Bronchial epithelial cell (primary cell): ENCODE measurements at regions not wholly inside any gene's neighbourhood (a gene's known extent, or its start where the extent isn't known, plus 50 kb on each side); places are given as distances from the start of the nearest gene placed in this dataset.
A peak's percentile ranks its signal among the peaks of the same experiment; 100 is the strongest.

Source experiments
- DNase-seq: peaks from one replicate; pipeline ENCODE4 v3.0.0-alpha.2; 2010; ENCODE audit warnings: low read depth
- FAIRE-seq: peaks from 2 replicates; lab custom pipeline; 2011; peaks lifted over from hg19 to GRCh38; lab: Jason Lieb, UNC
- H3K27me3 ChIP-seq: 2 replicates; pipeline ENCODE4 v1.5.1; 2011; ENCODE audit warnings: low read length; ENCODE audit not compliant: control insufficient read depth, insufficient read depth
- H3K36me3 ChIP-seq: 2 replicates; pipeline ENCODE4 v1.5.1; 2011; ENCODE audit warnings: low read length; ENCODE audit not compliant: control insufficient read depth, insufficient read depth
- H3K4me3 ChIP-seq: 2 replicates; pipeline ENCODE4 v1.5.1; 2011; ENCODE audit warnings: mild to moderate bottlenecking, low read depth, low read length, control low read depth
- CTCF ChIP-seq: IDR thresholded peaks from 2 replicates; pipeline ENCODE4 v1.5.1; 2011; ENCODE audit warnings: mild to moderate bottlenecking, moderate library complexity, low read length, control low read depth, inconsistent platforms; ENCODE audit not compliant: insufficient read depth, severe bottlenecking

GRCh38 chr4:115272594-115272993 lies 159.2 kb upstream of the NDST4 start:
- no peaks in the 10 kb centered on the region for H3K36me3 ChIP-seq
- no peak for DNase-seq
- no peaks in the 10 kb centered on the region for H3K27me3 ChIP-seq
- no peak for FAIRE-seq
- H3K4me3 ChIP-seq: no peak overlapping the region
- no peak for TF ChIP-seq CTCF

- FAIRE-seq (no peak), DNase-seq (no peak)
- Histone ChIP-seq H3K27me3 (no peaks in the 10 kb centered on the region), H3K36me3 (no peaks in the 10 kb centered on the region), H3K4me3 (no peak overlapping the region)
- no peak for TF ChIP-seq CTCF
Measured at GRCh38 chr4:115272185-115272584, 158.8 kb upstream of the NDST4 start.

GRCh38 chr4:115260195-115260594 lies 146.8 kb upstream of the NDST4 start:
- peak; percentile 83 for FAIRE-seq
- Histone ChIP-seq H3K36me3 (no peaks in the 10 kb centered on the region), H3K27me3 (no peaks in the 10 kb centered on the region), H3K4me3 (no peak overlapping the region)
- DNase-seq: no peak
- TF ChIP-seq CTCF: no peak

- FAIRE-seq (no peak), DNase-seq (no peak)
- no peak for TF ChIP-seq CTCF
- Histone ChIP-seq H3K36me3 (no peaks in the 10 kb centered on the region), H3K4me3 (no peak overlapping the region), H3K27me3 (no peaks in the 10 kb centered on the region)
Measured at GRCh38 chr4:115259642-115260041, 146.2 kb upstream of the NDST4 start.

- H3K4me3 ChIP-seq: no peak overlapping the region
- no peaks in the 10 kb centered on the region for H3K27me3 ChIP-seq
- no peak for TF ChIP-seq CTCF
- peak; percentile 75 for DNase-seq
- no peak for FAIRE-seq
- no peaks in the 10 kb centered on the region for H3K36me3 ChIP-seq
Measured at GRCh38 chr4:115249808-115250207, 136.4 kb upstream of the NDST4 start.

GRCh38 chr4:115234405-115235093 lies 121.1 kb upstream of the NDST4 start:
- FAIRE-seq (no peak), DNase-seq (peak; percentile 33)
- TF ChIP-seq CTCF: peak; percentile 32
- Histone ChIP-seq H3K27me3 (no peaks in the 10 kb centered on the region), H3K36me3 (no peaks in the 10 kb centered on the region), H3K4me3 (no peak overlapping the region)
